ENCODE measurements at regions not wholly inside any gene's neighbourhood (a gene's known extent, or its start where the extent isn't known, plus 50 kb on each side); places are given as distances from the start of the nearest gene placed in this dataset.

GRCh38 chr10:111206521-111206920 lies 129.7 kb downstream of the ADRA2A start (continued):
- TF ChIP-seq ZNF462 (CRISPR knock-in tag; IDR thresholded peaks at IDR 0.05), result no peak
- TF ChIP-seq ZNF331 (CRISPR knock-in tag; IDR thresholded peaks at IDR 0.05; ENCODE audit: low read depth), result no peak
- no peak for TF ChIP-seq EZH2phosphoT487 (IDR thresholded peaks at IDR 0.05; ENCODE audit: unreplicated experiment)
- TF ChIP-seq, protein P1, sequence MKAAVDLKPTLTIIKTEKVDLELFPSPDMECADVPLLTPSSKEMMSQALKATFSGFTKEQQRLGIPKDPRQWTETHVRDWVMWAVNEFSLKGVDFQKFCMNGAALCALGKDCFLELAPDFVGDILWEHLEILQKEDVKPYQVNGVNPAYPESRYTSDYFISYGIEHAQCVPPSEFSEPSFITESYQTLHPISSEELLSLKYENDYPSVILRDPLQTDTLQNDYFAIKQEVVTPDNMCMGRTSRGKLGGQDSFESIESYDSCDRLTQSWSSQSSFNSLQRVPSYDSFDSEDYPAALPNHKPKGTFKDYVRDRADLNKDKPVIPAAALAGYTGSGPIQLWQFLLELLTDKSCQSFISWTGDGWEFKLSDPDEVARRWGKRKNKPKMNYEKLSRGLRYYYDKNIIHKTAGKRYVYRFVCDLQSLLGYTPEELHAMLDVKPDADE (IDR thresholded peaks at IDR 0.05), result no peak
- TF ChIP-seq EZH2 (IDR thresholded peaks at IDR 0.05; ENCODE audit: low read depth, unreplicated experiment), result no peak
- no peak for TF ChIP-seq POLR2AphosphoS5 (IDR thresholded peaks at IDR 0.05; ENCODE audit: low read depth)

GRCh38 chr10:111207500-111207899 lies 130.7 kb downstream of the ADRA2A start:
- Histone ChIP-seq H3K9me2 (ENCODE audit: insufficient read depth) (no peaks in the 10 kb centered on the region; the same call in 1 of the 2 replicates), H3K27ac (ENCODE audit: low read depth) (no peak overlapping the region), H3F3A (replicated peaks; ENCODE audit: low read depth) (no peaks in the 10 kb centered on the region), H3K4me1 (ENCODE audit: insufficient read depth) (0 out of 2 replicates have a peak, but pooled peaks cover 3% of the 10 kb centered on the region), H3K36me3 (ENCODE audit: insufficient read depth) (no peaks in the 10 kb centered on the region), H2AFZ (no peak overlapping the region), H4K20me1 (replicated peaks; ENCODE audit: insufficient read depth) (no peaks in the 10 kb centered on the region), H3K27me3 (ENCODE audit: insufficient read depth) (no peaks in the 10 kb centered on the region), H3K4me3 (no peak overlapping the region), H3K4me2 (no peak overlapping the region), H3K79me2 (replicated peaks; ENCODE audit: insufficient read depth) (no peaks in the 10 kb centered on the region)
- Mint-ChIP-seq H3K27ac (no peak overlapping the region), H3K4me3 (no peak overlapping the region), H3K4me1 (peaks cover 8% of the 10 kb centered on the region), H3K27me3 (ENCODE audit: insufficient read depth, low read depth, poor library complexity) (peaks cover 4% of the 10 kb centered on the region), H3K36me3 (ENCODE audit: low read depth) (no peaks in the 10 kb centered on the region), H3K9me3 (no peaks in the 10 kb centered on the region)
- TF ChIP-seq POLR2AphosphoS5 (IDR thresholded peaks at IDR 0.05; ENCODE audit: low read depth) (no peak), CTCF (conservative IDR thresholded peaks at IDR 0.05; ENCODE audit: low read depth in 2 of 2) (peak; percentile 61 to 76)
- ATAC-seq (peak; percentile 51), DNase-seq (ENCODE audit: low spot score) (peak; percentile 28)
